Parathyroid adenoma (tissue), 2 donors: ENCODE measurements at regions not wholly inside any gene's neighbourhood (a gene's known extent, or its start where the extent isn't known, plus 50 kb on each side); places are given as distances from the start of the nearest gene placed in this dataset.
A peak's percentile ranks its signal among the peaks of the same experiment; 100 is the strongest.

Experiments
- H2AFZ ChIP-seq: fragments of 300-600 bp; sonication (generic); one replicate; pipeline ENCODE4 v1.7.0; 2017; ENCODE audit warnings: antibody characterized with exemption, mild to moderate bottlenecking
- H3K27ac ChIP-seq: fragments of 300-600 bp; sonication (generic); one replicate; pipeline ENCODE4 v1.7.0; 2017
- H3K27me3 ChIP-seq: fragments of 300-600 bp; sonication (generic); one replicate; pipeline ENCODE4 v1.7.0; 2017; ENCODE audit warnings: low read length; ENCODE audit not compliant: control insufficient read depth, insufficient read depth
- H3K36me3 ChIP-seq: fragments of 300-600 bp; sonication (generic); one replicate; pipeline ENCODE4 v1.7.0; 2017; ENCODE audit warnings: low read length; ENCODE audit not compliant: control insufficient read depth, insufficient read depth
- H3K4me1 ChIP-seq: fragments of 300-600 bp; sonication (generic); one replicate; pipeline ENCODE4 v1.7.0; 2017; ENCODE audit warnings: control low read depth
- H3K4me2 ChIP-seq: fragments of 300-600 bp; sonication (generic); one replicate; pipeline ENCODE4 v1.7.0; 2017; ENCODE audit warnings: low read length
- H3K4me3 ChIP-seq: fragments of 300-600 bp; sonication (generic); one replicate; pipeline ENCODE4 v1.7.0; 2017; ENCODE audit warnings: low read depth, low read length
- H3K79me2 ChIP-seq: fragments of 300-600 bp; sonication (generic); one replicate; pipeline ENCODE4 v1.7.0; 2017; ENCODE audit warnings: control low read depth
- H3K9ac ChIP-seq: fragments of 300-600 bp; sonication (generic); one replicate; pipeline ENCODE4 v1.7.0; 2017; ENCODE audit warnings: mild to moderate bottlenecking
- H3K9me3 ChIP-seq: fragments of 300-600 bp; sonication (generic); one replicate; pipeline ENCODE4 v1.7.0; 2017; ENCODE audit warnings: low read length; ENCODE audit not compliant: control insufficient read depth
- CTCF ChIP-seq: fragments of 300-600 bp; sonication (generic); IDR thresholded peaks from one replicate; pipeline ENCODE4 v1.7.0; 2017; ENCODE audit warnings: antibody characterized with exemption, mild to moderate bottlenecking
- donor health status: primary hyperparathyroidism.

DNA sequence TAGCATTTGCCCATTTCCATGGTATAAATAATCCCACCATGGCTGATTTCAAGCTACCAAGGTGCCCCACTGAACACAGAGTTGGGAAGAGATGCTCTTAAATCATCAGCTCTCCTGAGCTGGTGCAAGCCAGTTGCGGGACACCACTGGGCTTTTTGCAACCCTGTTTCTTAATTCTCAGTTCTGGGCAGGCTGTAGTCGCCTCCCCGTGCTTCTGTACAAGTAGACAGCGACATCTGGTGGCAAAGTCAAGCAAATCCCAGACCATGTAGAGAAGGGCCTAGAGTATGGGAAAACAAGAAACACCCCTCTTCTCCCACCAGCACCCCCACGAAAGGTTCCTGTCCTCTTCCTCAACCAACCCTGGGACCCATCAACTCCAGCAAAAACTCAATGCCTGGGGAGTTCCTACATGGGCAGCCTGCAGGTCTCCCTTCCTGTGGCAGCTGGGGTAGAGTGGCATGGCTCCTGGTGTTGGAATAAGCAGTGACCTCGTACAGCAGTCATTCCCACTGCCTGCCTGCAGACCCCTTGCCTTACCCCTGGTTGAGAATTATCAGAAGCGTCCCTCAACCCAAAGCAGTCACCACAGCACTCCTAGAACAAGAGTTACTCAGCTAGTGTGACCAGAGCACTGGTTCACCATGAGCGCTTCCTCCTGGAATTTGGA, 68.4 kb downstream of the IGLL5 start:
- no peaks in the 10 kb centered on the region for H3K4me1 ChIP-seq
- H3K36me3 ChIP-seq = no peaks in the 10 kb centered on the region
- H2AFZ ChIP-seq = no peak overlapping the region
- H3K27ac ChIP-seq = no peak overlapping the region
- H3K9me3 ChIP-seq = no peaks in the 10 kb centered on the region
- H3K4me3 ChIP-seq = no peak overlapping the region
- H3K4me2 ChIP-seq = no peak overlapping the region
- H3K79me2 ChIP-seq = no peaks in the 10 kb centered on the region
- no peak overlapping the region for H3K9ac ChIP-seq
- no peaks in the 10 kb centered on the region for H3K27me3 ChIP-seq
- TF ChIP-seq CTCF = peak; percentile 55

DNA sequence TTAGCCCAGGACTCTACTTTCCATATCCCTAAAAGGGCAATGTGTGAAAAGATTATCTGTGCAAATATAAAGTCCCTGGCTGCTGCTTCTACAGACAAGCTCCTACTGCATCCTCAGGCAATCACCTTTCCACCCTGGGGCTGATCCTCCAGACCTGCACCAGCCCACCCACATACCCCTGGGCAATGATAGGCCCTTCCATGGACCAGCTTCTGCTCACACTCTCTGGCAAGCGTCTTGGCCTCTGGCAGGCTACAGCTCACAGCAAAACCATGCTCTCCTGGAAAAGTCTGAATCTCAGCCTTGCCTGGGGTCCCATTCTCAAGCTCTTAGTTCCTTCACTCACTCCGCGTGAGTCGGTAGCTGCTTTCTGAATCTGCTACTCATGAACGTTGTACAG, 69.5 kb downstream of the IGLL5 start:
- H3K27me3 ChIP-seq = no peaks in the 10 kb centered on the region
- no peak overlapping the region for H3K9ac ChIP-seq
- H3K4me3 ChIP-seq = no peak overlapping the region
- no peaks in the 10 kb centered on the region for H3K9me3 ChIP-seq
- H3K36me3 ChIP-seq = no peaks in the 10 kb centered on the region
- no peak overlapping the region for H3K4me2 ChIP-seq
- H3K27ac ChIP-seq = no peak overlapping the region
- TF ChIP-seq CTCF = no peak
- no peaks in the 10 kb centered on the region for H3K79me2 ChIP-seq
- H3K4me1 ChIP-seq = no peaks in the 10 kb centered on the region
- no peak overlapping the region for H2AFZ ChIP-seq

DNA sequence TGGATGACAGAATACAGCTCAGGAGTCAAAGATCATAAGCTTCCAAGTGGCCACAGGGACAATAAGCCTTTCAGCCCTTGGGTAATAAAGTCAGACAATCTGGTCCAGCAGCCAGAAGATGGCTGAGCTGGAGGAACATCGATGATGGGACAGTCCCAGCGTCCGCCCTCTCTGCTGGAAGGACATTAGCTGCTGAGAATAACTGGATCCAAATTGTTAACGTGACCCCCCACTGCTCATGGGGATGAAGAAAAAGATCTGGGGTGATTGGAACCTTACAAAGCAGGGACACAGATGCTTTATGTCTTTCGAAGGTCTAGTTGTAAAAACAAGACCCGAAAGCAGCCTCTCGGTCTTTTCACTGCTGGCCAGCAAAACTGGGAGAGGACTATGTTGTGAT, 71.0 kb downstream of the IGLL5 start:
- no peak for TF ChIP-seq CTCF
- Histone ChIP-seq H3K4me2 (no peak overlapping the region), H3K4me1 (no peaks in the 10 kb centered on the region), H3K79me2 (no peaks in the 10 kb centered on the region), H3K27me3 (no peaks in the 10 kb centered on the region), H3K27ac (no peak overlapping the region), H3K36me3 (no peaks in the 10 kb centered on the region), H3K4me3 (no peak overlapping the region), H3K9ac (no peak overlapping the region), H3K9me3 (no peaks in the 10 kb centered on the region), H2AFZ (no peak overlapping the region)

- Histone ChIP-seq H3K4me3 (no peak overlapping the region), H3K9me3 (no peaks in the 10 kb centered on the region), H3K27me3 (no peaks in the 10 kb centered on the region), H3K79me2 (no peaks in the 10 kb centered on the region), H3K4me1 (no peaks in the 10 kb centered on the region), H2AFZ (no peak overlapping the region), H3K4me2 (no peak overlapping the region), H3K36me3 (no peaks in the 10 kb centered on the region), H3K9ac (no peak overlapping the region), H3K27ac (no peak overlapping the region)
- peak; percentile 76 for TF ChIP-seq CTCF
Observed at GRCh38 chr22:22959147-22959827, 71.7 kb downstream of the IGLL5 start.

DNA sequence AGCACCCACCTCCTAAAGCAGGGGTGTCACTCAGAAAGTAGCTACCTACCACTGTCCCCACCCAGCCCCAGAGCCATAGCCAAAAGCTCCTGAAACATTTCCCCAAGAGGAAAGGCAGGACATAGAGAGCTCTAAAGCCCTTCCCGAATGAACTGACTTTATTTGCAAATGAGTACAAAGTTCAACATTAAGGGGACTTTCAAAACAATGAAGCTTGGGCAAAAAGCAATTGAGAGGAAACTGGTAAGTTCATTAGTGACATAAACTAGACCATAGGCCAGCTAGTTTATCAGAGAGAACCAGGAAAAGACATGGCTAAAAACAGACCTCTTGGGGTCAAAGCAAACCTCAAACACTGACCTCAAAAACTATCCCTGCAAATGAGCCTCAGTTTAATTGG, 72.7 kb downstream of the IGLL5 start:
- no peak overlapping the region for H3K9ac ChIP-seq
- no peaks in the 10 kb centered on the region for H3K9me3 ChIP-seq
- no peaks in the 10 kb centered on the region for H3K4me1 ChIP-seq
- no peak overlapping the region for H2AFZ ChIP-seq
- no peak overlapping the region for H3K4me3 ChIP-seq
- no peak overlapping the region for H3K27ac ChIP-seq
- no peak overlapping the region for H3K4me2 ChIP-seq
- no peaks in the 10 kb centered on the region for H3K79me2 ChIP-seq
- no peaks in the 10 kb centered on the region for H3K36me3 ChIP-seq
- no peaks in the 10 kb centered on the region for H3K27me3 ChIP-seq
- no peak for TF ChIP-seq CTCF
